Hindlimb muscle (tissue), 1 donor: ENCODE measurements at regions not wholly inside any gene's neighbourhood (a gene's known extent, or its start where the extent isn't known, plus 50 kb on each side); places are given as distances from the start of the nearest gene placed in this dataset.

Experiments
- DNase-seq: peaks from one replicate; pipeline ENCODE4 v3.0.0-alpha.2; 2013

DNA sequence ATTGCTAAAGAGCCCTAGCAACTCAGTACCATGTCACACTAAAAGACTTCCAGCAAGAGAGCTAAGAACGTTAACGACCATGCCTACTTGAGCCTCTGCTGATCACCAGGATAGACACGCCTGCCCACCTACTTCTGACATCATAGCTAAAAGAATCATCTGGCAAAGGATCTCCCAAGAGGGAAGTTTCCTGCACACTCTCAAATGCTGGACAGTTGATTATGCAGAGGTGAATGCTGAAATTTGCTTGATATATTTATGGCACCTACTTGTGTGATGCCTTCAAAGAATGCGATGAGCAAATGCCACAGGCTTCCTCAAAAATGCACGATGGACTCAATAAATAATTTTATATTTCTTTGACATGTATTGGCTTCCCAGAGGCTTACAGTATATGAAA is 113.6 kb downstream of the GALC start:
- no peak for DNase-seq

DNA sequence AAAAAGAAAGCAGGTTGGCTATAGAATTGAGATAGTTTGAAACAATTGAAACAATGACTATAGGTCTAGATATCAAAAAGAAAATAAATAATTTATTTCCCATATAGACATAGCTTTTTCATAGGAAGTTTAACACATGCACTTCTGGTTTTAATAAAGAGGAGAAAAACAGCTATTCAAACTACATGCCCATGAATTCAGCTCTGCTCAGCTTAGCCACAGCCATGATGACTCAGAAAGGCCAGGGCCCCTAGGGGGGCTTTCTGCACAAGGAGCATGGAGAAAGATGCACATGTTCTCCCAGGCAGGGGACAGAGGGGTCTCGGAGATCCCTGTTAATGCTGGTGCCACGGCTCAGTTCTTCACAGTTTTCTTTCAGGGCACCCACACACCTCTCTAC is 114.0 kb downstream of the GALC start:
- DNase-seq = no peak

DNA sequence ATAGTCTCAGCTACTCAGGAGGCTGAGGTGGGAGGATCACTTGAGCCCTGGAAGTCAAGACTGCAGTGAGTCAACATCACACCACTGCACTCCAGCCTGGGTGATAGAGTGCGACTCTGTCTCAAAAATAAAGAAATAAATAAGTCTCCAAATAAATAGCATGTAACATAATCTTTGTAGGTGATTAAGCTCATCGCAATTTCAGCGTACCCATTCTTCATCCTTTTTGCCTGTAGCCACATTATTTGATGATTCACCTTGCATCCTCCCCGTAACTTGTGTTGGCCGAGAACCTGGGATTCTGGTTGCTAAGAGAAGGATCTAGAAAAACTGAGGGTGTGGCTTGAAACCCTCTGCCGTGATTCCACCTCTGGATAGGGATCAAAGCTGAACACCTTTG is 115.1 kb downstream of the GALC start:
- DNase-seq = no peak

DNA sequence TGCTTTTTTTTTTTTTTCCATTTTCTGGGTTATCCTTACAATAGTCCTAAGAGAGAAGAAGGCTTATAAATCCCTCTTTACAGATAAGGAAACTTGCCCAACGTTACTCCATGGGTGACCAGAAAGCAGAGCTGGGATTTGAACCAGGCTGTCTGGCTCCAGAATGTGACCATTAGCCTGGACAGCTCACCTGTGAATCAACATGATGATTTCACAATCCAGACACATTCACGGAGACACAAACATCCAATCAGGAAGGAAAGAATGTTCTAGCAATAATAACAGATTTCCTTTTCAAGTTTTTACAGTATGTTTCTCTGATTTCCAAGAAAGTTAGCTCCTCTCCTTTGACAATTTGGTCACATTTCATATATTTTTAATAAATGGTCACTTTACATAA is 118.3 kb downstream of the GALC start:
- no peak for DNase-seq

DNA sequence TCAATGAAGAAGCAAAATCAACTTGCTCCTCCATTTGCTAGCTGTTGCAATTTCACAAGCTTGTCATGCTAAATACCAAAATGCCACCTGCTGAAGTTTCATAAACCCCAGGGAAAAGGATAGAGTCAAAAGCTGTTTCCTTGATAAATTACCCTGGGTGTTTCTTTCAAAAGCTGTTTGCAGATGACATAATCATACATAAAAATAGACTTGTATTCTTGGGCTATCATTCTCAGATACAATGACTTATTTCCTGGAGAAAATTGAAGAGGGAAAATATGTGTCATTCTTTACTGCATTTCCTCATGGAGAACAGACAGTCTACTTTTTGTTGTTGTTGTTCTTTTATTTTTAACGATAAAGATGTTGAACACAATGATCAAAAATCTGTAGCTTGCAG is 119.2 kb downstream of the GALC start:
- no peak for DNase-seq

DNA sequence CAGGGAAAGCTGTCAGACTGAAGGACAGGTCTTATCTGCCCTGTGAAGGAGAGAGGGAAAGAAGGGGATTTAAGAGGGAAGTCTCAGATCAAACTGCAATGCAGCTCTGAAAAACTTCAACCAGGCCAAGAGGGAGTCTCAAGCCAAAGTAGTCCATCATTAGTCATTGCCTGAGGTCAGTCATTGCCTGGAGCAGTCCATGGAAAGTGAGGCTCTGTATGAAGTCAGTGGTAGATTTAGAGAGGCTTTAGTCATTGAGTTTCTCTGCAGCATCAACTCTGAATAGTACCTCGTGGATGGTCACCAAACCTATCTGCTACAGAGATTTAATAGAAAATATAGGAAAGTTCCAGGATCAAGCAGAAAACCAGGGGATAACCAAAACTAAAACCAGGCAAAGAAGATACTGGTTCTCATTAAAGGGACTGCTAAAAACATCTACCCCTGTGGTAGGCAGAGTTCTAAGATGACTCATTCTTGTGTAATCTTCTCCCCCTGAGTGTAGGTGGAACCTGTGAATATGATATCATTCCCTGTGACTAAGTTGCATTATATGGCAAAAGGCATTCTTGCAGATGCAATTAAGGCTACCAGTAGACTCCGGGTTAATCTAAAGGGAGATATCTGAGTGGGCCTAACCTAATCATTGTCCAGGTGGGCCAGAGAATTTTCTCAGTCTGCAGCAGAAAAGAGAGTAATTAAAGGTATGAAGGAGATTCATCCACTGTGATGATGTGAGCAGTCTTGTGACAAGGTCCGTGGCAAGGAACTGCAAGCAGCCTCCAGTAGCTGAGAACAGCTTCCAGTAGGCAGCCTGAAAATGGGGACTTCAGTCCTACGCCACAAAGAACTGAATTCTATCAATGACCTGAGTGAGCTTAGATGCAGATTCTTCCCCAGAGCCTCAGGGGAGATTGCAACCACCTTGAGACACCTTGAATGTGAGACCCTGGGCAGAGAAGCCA is 123.1 kb downstream of the GALC start:
- no peak for DNase-seq

DNA sequence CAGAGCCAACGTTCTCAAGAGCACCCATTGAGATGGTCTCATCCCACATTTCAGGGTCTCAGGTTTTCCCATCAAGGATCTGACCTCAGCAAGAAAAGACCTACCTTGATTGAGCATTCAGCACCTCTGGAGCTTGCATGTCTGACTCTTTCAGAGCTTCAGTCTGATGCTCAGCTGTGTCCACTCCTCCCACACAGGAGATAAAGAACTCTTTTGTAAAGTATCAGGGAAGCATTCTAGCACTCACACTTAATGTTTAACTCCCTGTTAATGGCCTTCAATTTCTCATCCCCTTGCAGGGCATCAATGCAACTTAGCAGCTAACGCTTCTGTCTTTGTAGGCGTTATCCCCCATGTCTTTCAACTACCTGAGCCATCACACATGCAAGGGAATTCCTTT is 124.1 kb downstream of the GALC start:
- no peak for DNase-seq

DNA sequence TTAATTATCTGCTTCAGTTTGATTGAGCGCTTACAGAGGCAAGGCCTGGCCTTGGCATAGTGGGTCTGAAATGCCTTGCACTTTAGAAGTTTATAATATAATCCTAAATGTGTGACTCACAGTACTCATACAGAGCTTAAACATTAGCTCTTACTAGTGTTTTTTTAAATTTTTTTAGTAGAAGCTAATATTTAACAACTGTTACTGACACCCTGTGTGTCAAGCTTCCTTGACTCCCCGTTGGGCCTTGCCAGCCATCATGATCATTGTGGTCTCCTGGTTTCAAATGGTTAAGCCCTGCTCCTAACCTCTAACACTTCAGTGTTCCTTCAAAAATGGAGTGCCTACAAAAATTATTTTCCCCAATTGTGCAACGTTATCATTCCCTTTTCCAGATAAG is 126.9 kb downstream of the GALC start:
- DNase-seq = no peak

DNA sequence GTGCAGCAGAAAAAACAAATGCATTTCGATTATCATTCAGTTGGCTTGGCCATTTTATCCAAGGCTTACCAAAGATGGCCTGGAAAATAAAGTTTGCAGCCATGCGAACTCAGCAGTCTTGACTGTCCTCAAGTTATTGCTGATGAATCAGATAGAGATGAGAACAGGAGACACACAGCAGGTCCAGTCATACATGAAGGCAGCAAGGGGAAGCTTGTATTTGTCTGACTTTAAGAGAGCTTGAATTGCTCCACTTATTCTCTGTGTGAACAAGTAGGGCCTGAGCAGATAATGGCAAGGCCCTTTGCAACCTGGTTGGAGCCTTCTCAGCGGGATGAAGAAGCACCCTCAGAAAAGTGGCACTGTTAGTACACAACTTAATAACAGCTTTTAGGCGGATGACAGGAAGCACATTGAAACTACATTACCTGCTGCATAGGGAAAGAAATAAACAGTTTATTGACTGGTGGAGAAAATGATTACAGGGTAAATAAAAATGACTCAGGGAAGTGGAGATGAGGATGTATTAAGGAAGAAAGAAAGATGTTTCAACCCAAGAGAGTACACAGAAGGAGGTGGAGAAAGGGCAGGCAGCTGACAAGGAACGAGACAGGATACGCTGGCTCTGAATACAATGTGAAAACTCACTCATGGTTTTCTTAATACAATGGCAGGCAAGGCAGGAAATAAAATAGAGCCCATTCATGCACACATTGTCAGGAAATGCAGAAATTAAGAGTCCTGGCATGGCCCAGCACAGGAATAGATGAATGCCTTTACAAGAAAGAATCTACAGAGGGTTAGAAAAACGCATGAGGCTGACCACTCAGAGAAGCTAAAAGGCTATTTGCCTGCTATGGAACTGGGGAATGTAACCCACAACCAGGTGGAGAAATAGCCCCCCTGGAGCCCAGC is 128.4 kb downstream of the GALC start:
- DNase-seq = no peak

DNA sequence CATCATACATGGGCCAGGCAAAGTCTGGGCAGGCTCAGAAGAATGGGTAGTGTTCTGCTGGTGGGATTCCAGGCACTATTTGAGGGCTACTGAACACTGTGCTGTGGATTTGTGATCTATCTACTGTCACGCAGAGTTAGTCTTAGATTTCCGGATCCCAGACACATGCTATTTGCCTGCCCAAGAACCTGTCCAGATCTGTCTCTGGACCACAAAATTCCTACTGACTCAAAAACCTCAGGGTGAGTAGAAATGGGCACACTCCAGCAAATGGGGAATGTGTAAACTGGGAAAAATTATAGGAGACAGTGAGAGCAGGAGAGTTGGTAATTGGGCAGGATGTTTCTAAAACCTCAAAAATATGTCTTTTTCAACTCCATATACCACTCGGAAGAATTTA is 129.9 kb downstream of the GALC start:
- no peak for DNase-seq

DNA sequence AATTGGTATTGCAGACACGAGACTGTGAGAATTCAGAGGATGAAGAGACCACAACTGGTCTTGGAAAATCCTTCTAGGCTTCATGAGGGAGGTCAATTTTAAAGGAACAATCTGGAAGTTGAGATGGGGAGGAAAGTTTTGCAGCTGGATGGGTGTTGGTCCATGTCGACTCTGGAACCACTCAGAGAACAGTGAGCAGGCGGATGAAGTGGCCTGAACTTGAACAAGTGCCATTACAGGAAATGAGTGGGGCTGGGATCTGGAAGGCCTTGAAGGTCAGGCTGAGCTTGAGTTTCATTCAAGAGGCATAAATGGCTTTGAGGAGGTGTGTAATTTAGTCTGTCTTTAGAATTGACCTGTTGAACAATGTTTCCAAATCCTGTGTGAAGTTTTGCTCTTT is 140.9 kb downstream of the GALC start:
- DNase-seq = no peak

DNA sequence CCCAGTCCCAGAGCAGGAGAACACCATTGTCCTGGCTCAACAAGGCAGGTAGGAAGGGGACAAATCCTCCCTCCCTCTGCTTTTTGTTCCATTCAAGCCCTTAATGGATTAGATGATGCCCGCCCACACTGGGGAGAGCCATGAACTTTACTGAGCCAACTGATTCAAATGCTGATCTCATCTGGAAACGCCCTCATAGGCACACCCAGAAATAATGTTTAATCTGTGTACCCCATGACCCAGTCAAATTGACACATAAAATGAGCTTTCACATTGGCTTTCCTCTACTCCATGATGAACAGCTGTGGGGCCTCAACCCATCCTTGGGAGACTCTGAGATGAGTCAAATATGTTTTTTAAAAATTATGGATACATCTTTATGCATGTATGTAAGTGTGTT is 141.8 kb downstream of the GALC start:
- DNase-seq = no peak

DNA sequence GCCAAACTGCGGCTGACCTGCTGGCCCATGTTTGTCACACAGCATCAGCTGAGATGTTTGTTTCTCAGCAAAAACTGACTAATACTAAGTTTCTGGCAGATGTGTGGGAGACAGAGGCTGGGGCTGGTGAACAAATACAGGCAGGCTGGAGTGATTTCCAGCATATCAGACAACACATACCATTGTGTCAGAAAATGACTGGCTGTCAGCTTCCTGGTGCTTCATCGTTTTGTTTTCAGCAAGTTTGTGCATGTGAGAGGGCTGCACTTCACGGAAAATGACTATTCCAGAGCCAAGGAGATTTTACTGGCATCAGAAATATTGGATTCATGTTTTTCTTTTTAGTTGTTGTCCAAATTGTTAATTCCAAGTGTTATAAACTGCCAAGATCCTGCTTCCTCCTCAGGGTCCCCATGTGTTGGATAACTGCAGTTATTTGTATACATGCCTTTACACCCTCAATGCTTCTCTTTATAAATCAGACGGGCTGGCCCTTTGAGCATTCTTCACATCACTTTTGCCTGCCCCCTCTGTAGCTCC is 145.7 kb downstream of the GALC start:
- peak; percentile 15 for DNase-seq

DNA sequence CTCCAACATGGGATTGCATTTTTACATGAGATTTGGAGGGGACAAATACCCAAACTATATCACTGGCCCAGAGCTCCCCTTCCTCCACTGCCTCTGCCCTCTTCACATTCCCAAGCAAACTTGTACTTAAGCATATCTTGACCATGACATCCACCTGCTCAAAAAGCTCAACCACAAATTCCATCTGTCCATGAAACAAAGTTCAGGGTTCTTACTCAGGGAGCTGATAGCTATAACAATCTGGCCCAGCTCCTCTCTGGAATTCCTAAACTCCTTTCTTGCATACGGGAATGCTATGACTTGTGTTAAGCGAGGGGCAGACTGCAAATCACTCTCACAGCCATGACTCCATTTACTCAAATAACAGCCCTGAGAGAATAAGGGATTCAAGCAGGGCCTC is 152.1 kb downstream of the GALC start:
- no peak for DNase-seq

DNA sequence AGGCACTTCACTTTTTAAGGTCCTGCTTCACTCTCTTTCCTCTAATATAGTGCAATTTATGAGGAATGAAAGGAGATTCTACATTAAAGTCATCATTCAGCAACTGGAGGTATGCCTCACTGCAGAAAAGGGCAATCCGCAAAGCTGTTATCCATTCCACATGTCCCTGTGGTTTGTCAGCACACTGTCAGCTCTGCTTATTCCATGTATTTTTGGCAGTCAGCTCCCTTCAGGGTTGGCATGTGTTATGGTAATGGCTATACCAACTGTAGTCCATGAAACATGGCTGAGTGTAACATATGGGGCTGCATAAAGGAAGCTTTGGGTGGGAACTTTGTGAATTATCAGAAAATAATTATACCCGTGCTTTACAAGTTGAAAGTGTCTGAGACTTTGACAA is 154.1 kb downstream of the GALC start:
- no peak for DNase-seq

DNA sequence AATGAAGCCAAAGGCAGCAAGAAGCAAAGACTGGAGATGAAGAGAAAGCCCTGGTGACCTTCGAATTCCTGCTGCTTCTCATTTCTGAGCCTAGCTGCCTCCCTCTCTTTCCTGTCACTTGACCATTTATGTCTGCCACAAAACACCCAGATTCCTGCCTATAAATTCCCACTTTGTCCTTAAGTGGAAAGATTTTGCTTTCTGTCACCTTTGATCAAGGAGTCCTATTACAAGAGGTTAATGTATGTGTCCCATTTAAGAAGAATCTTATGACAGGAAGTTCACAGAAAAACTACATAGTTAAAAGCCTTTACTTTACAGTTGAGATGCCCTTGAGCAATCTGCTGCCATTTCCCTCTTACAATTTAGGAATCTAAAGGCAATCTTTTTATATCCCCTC is 155.7 kb downstream of the GALC start:
- no peak for DNase-seq

DNA sequence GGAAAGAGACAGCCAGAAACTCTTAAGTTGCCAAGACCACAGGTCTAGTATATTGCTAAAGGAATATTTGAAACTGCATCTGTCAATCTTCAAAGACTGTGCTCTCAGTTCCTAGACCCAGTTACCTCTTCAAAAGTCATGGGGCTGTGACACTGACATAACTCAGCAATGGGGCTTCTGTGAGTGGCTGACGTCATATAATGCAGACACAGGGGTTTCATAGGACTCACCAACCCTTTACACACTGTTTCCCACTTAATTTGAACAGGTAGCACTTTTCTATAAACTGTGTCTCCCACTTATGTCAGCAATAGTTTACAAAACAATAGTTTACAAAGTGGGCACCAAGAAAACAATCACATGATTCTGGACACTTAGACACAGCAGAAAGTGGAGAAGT is 158.4 kb downstream of the GALC start:
- DNase-seq = no peak

DNA sequence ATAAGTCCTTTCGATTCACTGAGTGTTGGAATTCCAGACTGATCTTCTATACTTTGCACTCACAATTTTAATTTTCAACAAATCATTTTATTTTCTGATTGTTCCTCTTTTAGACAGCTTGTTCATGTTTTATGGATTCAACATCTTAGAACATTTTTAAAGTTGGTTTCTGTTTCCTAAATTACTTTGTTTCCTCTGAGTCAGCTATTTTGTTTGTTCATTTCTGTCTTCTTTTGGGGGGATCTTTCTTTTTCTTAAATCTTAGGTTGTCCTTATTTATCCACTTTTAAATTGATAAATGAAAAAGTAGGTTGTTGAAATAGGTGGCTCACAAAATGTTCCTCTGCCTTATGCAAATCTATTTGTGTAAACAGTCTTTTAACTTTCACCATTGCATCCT is 160.0 kb downstream of the GALC start:
- no peak for DNase-seq

DNA sequence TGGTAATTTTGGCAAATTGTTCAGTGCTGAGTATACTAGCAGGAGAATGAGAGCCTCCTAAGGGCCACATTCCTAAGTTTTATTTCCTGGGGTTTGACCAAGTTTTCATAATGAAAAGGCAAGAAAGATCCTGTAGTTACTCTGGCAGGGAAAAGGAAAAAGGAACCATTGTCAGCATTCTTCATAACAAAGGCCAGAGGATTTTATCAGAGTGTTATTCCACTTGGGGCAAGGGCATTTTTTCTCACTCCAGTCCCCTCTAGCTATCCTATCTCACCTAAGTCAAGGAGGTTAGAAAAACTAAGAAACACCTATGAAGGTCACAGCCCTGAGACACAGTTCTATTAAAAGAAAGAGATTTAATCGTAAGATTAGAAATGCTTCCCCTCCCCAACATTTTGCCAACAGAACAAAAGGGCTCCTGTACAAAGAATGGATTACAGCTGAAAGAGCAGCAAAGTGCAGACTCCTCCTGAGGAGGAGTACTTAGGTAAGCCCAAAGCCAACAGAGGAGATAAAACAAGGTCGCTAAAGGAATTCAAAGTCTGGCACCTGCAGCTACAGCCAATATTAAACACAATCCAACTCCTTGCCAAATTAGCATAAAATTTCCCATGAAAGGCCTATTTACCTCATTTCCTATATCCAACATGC is 162.4 kb downstream of the GALC start:
- no peak for DNase-seq

DNA sequence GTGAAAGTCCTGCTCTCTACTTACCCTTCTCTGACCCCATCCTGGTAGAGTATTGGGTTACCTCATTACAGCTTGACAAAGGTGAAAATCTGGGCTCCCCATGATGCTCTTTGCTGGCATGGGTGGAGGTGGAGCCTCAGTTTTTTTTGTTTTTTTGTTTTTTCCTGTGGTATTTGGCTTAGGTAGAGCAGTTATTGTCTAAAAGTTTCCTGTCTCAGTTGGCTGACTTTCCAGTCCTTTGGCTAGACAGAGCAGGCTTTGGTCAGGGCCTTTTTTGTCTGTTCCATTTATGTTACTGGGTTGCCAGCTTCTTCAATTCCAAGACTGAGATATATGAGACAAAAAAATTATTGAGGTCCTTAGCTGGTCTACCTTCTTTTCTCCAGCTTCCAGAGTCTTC is 163.4 kb downstream of the GALC start:
- no peak for DNase-seq

DNA sequence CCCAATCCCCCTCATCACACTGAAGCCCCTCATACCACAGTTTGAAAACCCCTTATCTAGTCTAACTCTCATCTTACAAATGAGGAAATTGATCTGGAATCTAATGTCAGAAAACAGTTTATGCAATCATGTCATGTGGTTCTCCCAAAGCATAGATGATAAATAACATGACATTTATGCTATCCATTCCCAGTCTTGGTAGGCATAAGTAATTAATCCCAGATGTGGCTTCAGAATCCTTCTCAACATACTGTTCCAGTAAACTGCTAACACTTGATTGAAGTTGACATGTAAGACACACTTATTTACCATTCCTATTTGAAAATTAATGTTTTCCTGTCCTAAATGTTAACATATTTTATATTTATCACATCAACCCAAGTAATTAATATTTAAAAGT is 168.7 kb downstream of the GALC start:
- DNase-seq = no peak

DNA sequence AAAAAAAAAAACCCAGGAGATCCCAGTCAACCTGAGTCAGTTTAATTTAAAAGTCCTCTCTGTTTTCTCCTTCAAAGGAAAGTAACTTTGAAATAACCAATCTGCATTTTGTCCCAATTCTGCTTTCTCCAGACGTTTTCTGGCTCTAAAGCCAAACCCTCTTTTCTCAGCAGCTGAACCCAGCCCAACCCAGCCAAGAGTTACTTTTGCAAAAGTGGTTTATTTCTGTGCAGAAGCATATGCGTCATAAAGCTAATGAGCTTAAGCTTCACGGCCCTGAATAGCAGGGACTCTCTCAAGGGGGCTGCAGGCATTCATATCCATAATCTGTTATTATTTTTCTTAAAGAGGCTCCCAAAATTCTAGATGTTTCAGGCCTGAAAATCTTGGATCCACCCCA is 176.6 kb downstream of the GALC start:
- DNase-seq = no peak

DNA sequence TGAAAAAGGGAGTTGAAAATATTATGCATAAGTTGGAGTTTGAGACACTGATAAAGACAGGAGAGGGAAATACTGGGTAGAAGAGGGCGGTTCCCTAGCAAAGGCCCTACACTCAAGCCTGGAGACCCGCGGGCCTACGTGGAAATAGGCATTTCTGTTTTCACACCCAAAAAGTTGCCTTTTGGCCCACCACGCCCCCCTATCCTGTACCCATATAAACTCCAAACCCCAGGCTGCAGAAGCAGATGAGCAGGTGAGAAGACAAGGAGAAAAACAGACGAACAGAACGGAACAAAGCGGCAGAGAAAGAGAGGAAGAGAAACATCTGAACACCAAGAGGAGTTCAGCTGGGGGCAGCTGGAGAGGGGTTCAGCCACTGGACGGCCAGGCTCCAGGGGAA is 177.9 kb downstream of the GALC start:
- no peak for DNase-seq
